Ectodermal cell (in vitro differentiated cells): ENCODE measurements at regions not wholly inside any gene's neighbourhood (a gene's known extent, or its start where the extent isn't known, plus 50 kb on each side); places are given as distances from the start of the nearest gene placed in this dataset.

Experiments used
- H3K27ac ChIP-seq: 2 replicates; pipeline ENCODE4 v1.7.0; 2013; ENCODE audit warnings: mild to moderate bottlenecking, low read depth, low read length; ENCODE audit not compliant: insufficient read depth, poor library complexity, severe bottlenecking
- H3K27me3 ChIP-seq: 2 replicates; pipeline ENCODE4 v1.7.0; 2013; ENCODE audit warnings: mild to moderate bottlenecking, low read length; ENCODE audit not compliant: insufficient read depth, control insufficient read depth, poor library complexity, severe bottlenecking
- H3K36me3 ChIP-seq: one replicate; pipeline ENCODE4 v1.7.0; 2013; ENCODE audit warnings: low read length; ENCODE audit not compliant: control insufficient read depth, insufficient read depth
- H3K4me1 ChIP-seq: one replicate; pipeline ENCODE4 v1.7.0; 2013; ENCODE audit warnings: low read length; ENCODE audit not compliant: control insufficient read depth, insufficient read depth
- H3K4me3 ChIP-seq: 2 replicates; pipeline ENCODE4 v1.7.0; 2013; ENCODE audit warnings: low read depth, low read length, control low read depth; ENCODE audit not compliant: insufficient read depth
- H3K9me3 ChIP-seq: 2 replicates; pipeline ENCODE4 v1.7.0; 2013; ENCODE audit warnings: mild to moderate bottlenecking, low read length, moderate library complexity; ENCODE audit not compliant: control insufficient read depth
- WGBS, 2 experiments: methylation state at CpG; one replicate each; pipeline ENCODE4 v1.1.7; 2013; ENCODE audit warnings: missing lambda C conversion rate in 2 of 2; 5-methylcytosine and 5-hydroxymethylcytosine counted together

- Histone ChIP-seq H3K4me3 (no peak overlapping the region), H3K27me3 (peaks cover 18% of the 10 kb centered on the region), H3K36me3 (no peaks in the 10 kb centered on the region), H3K9me3 (no peaks in the 10 kb centered on the region), H3K27ac (no peak overlapping the region), H3K4me1 (peaks cover 22% of the 10 kb centered on the region)
- 95% methylated on average over 23 of the region's 23 CpGs for WGBS, 2 experiments
Measured at GRCh38 chr22:27610863-27611786, 190.4 kb downstream of the MN1 start.

- no peaks in the 10 kb centered on the region for H3K36me3 ChIP-seq
- no peak overlapping the region for H3K27ac ChIP-seq
- 74 to 76% methylated on average over 6 of the region's 6 CpGs for WGBS, 2 experiments
- H3K4me1 ChIP-seq: peaks cover 29% of the 10 kb centered on the region
- H3K27me3 ChIP-seq: peaks cover 18% of the 10 kb centered on the region
- H3K9me3 ChIP-seq: no peaks in the 10 kb centered on the region
- no peak overlapping the region for H3K4me3 ChIP-seq
Measured at GRCh38 chr22:27612115-27612514, 189.4 kb downstream of the MN1 start.

- Histone ChIP-seq H3K27ac (no peak overlapping the region), H3K4me1 (peaks cover 29% of the 10 kb centered on the region), H3K36me3 (no peaks in the 10 kb centered on the region), H3K4me3 (no peak overlapping the region), H3K27me3 (peaks cover 18% of the 10 kb centered on the region), H3K9me3 (no peaks in the 10 kb centered on the region)
- 84 to 85% methylated on average over 19 of the region's 19 CpGs for WGBS, 2 experiments
Measured at GRCh38 chr22:27613099-27614005, 188.2 kb downstream of the MN1 start.

- Histone ChIP-seq H3K36me3 (no peaks in the 10 kb centered on the region), H3K27me3 (peaks cover 18% of the 10 kb centered on the region), H3K4me1 (peaks cover 26% of the 10 kb centered on the region), H3K27ac (no peak overlapping the region), H3K9me3 (no peaks in the 10 kb centered on the region), H3K4me3 (no peak overlapping the region)
- WGBS, 2 experiments: 22 to 24% methylated on average over 56 of the region's 56 CpGs
Measured at GRCh38 chr22:27614006-27614649, 187.4 kb downstream of the MN1 start.

- 75 to 78% methylated on average over 10 of the region's 10 CpGs for WGBS, 2 experiments
- Histone ChIP-seq H3K36me3 (no peaks in the 10 kb centered on the region), H3K27me3 (peaks cover 18% of the 10 kb centered on the region), H3K4me3 (no peak overlapping the region), H3K4me1 (peaks cover 24% of the 10 kb centered on the region), H3K27ac (no peak overlapping the region), H3K9me3 (no peaks in the 10 kb centered on the region)
Measured at GRCh38 chr22:27614650-27615007, 186.9 kb downstream of the MN1 start.

- Histone ChIP-seq H3K36me3 (no peaks in the 10 kb centered on the region), H3K27me3 (peaks cover 18% of the 10 kb centered on the region), H3K9me3 (no peaks in the 10 kb centered on the region), H3K27ac (no peak overlapping the region), H3K4me3 (no peak overlapping the region), H3K4me1 (peaks cover 20% of the 10 kb centered on the region)
- 93% methylated on average over 12 of the region's 12 CpGs for WGBS, 2 experiments
Measured at GRCh38 chr22:27615408-27615807, 186.1 kb downstream of the MN1 start.

- 86 to 89% methylated on average over 3 of the region's 3 CpGs for WGBS, 2 experiments
- Histone ChIP-seq H3K4me1 (peaks cover 20% of the 10 kb centered on the region), H3K36me3 (no peaks in the 10 kb centered on the region), H3K4me3 (no peak overlapping the region), H3K27me3 (peaks cover 18% of the 10 kb centered on the region), H3K9me3 (no peaks in the 10 kb centered on the region), H3K27ac (no peak overlapping the region)
Measured at GRCh38 chr22:27616033-27616432, 185.5 kb downstream of the MN1 start.

- 44 to 47% methylated on average over 2 of the region's 2 CpGs for WGBS, 2 experiments
- Histone ChIP-seq H3K27ac (no peak overlapping the region), H3K4me3 (no peak overlapping the region), H3K27me3 (peaks cover 18% of the 10 kb centered on the region), H3K9me3 (no peaks in the 10 kb centered on the region), H3K36me3 (no peaks in the 10 kb centered on the region), H3K4me1 (peaks cover 20% of the 10 kb centered on the region)
Measured at GRCh38 chr22:27617214-27617881, 184.2 kb downstream of the MN1 start.

GRCh38 chr22:27620367-27621154, 181.0 kb downstream of the MN1 start:
- H3K4me1 ChIP-seq: peaks cover 14% of the 10 kb centered on the region
- WGBS, 2 experiments: 89 to 92% methylated on average over 15 of the region's 15 CpGs
- H3K36me3 ChIP-seq: no peaks in the 10 kb centered on the region

More at GRCh38 chr22:27620367-27621154, 181.0 kb downstream of the MN1 start:
- no peaks in the 10 kb centered on the region for H3K9me3 ChIP-seq
- H3K4me3 ChIP-seq: no peak overlapping the region
- no peak overlapping the region for H3K27ac ChIP-seq
- H3K27me3 ChIP-seq: no peaks in the 10 kb centered on the region
